ENCODE measurements at regions not wholly inside any gene's neighbourhood (a gene's known extent, or its start where the extent isn't known, plus 50 kb on each side); places are given as distances from the start of the nearest gene placed in this dataset.

DNA sequence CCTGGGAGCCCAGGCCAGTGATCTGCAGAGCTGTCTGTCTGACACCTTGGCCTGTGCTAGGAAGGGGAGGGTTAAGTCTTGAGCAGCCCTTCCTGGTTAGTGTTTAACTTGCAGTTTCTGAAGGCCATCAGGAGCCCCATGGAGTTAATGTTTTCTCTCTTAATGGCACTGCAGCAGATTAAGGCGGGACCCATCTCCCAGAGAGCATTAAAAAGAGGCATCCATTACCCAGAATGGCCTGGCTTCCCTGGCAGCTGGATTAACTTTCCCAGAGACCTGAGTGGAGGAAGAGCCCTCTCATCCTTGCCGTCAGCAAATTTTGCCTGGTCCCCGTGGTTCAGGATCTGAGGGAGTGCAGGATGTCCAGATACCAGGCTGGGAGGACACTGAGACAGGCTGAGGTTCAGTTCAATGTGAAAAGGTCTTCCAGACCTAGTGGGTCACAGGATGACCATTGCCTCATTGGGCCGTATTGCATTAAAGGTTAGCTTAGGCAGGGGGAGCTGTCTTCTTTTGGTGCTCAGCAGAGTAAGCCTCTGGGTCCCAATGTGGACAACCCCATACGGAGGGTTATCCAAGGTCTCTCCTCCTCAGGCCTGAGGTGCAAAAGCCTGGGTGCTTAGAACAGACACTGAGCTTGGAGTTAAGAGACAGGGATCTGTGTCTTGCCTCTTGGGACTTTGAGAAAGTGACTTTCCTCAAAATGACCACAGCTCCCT lies 522.6 kb downstream of the PTPRU start (continued):
- TF ChIP-seq, protein P1, sequence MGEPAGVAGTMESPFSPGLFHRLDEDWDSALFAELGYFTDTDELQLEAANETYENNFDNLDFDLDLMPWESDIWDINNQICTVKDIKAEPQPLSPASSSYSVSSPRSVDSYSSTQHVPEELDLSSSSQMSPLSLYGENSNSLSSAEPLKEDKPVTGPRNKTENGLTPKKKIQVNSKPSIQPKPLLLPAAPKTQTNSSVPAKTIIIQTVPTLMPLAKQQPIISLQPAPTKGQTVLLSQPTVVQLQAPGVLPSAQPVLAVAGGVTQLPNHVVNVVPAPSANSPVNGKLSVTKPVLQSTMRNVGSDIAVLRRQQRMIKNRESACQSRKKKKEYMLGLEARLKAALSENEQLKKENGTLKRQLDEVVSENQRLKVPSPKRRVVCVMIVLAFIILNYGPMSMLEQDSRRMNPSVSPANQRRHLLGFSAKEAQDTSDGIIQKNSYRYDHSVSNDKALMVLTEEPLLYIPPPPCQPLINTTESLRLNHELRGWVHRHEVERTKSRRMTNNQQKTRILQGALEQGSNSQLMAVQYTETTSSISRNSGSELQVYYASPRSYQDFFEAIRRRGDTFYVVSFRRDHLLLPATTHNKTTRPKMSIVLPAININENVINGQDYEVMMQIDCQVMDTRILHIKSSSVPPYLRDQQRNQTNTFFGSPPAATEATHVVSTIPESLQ (CRISPR knock-in tag; conservative IDR thresholded peaks at IDR 0.05) = no peak
- TF ChIP-seq, protein P2, sequence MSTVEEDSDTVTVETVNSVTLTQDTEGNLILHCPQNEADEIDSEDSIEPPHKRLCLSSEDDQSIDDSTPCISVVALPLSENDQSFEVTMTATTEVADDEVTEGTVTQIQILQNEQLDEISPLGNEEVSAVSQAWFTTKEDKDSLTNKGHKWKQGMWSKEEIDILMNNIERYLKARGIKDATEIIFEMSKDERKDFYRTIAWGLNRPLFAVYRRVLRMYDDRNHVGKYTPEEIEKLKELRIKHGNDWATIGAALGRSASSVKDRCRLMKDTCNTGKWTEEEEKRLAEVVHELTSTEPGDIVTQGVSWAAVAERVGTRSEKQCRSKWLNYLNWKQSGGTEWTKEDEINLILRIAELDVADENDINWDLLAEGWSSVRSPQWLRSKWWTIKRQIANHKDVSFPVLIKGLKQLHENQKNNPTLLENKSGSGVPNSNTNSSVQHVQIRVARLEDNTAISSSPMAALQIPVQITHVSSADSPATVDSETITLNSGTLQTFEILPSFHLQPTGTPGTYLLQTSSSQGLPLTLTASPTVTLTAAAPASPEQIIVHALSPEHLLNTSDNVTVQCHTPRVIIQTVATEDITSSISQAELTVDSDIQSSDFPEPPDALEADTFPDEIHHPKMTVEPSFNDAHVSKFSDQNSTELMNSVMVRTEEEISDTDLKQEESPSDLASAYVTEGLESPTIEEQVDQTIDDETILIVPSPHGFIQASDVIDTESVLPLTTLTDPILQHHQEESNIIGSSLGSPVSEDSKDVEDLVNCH (CRISPR knock-in tag; IDR thresholded peaks at IDR 0.05) = no peak
- TF ChIP-seq SYNCRIP (IDR thresholded peaks at IDR 0.05; ENCODE audit: insufficient read depth, low read depth, low read length) (no peak), ATF7-NPFF (CRISPR knock-in tag; IDR thresholded peaks at IDR 0.05; ENCODE audit: low read depth) (no peak), TRIM24 (CRISPR knock-in tag; IDR thresholded peaks at IDR 0.05) (no peak), ZNF230 (CRISPR knock-in tag; IDR thresholded peaks at IDR 0.05) (no peak), SMC3 (IDR thresholded peaks at IDR 0.05; ENCODE audit: low read length) (no peak)
- TF ChIP-seq, protein P3, sequence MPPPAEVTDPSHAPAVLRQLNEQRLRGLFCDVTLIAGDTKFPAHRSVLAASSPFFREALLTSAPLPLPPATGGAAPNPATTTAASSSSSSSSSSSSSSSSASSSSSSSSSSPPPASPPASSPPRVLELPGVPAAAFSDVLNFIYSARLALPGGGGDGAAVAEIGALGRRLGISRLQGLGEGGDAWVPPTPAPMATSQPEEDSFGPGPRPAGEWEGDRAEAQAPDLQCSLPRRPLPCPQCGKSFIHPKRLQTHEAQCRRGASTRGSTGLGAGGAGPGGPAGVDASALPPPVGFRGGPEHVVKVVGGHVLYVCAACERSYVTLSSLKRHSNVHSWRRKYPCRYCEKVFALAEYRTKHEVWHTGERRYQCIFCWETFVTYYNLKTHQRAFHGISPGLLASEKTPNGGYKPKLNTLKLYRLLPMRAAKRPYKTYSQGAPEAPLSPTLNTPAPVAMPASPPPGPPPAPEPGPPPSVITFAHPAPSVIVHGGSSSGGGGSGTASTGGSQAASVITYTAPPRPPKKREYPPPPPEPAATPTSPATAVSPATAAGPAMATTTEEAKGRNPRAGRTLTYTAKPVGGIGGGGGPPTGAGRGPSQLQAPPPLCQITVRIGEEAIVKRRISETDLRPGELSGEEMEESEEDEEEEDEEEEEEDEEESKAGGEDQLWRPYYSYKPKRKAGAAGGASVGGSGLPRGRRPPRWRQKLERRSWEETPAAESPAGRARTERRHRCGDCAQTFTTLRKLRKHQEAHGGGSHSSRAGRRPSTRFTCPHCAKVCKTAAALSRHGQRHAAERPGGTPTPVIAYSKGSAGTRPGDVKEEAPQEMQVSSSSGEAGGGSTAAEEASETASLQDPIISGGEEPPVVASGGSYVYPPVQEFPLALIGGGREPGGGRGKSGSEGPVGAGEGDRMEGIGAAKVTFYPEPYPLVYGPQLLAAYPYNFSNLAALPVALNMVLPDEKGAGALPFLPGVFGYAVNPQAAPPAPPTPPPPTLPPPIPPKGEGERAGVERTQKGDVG (CRISPR knock-in tag; IDR thresholded peaks at IDR 0.05; ENCODE audit: borderline replicate concordance) = no peak
